ENCODE measurements at regions not wholly inside any gene's neighbourhood (a gene's known extent, or its start where the extent isn't known, plus 50 kb on each side); places are given as distances from the start of the nearest gene placed in this dataset.

- TF ChIP-seq CTCF (IDR thresholded peaks at IDR 0.05; ENCODE audit: poor library complexity): no peak
- TF ChIP-seq EZH2phosphoT487 (IDR thresholded peaks at IDR 0.05; ENCODE audit: low read depth, severe bottlenecking, unreplicated experiment): no peak
- TF ChIP-seq EZH2 (IDR thresholded peaks at IDR 0.05; ENCODE audit: borderline replicate concordance): no peak
Measured at GRCh38 chr4:79682801-79683530, 274.9 kb upstream of the GK2 start.

All from hepatocyte (in vitro differentiated cells).